GM19099 (cell line): ENCODE measurements at regions not wholly inside any gene's neighbourhood (a gene's known extent, or its start where the extent isn't known, plus 50 kb on each side); places are given as distances from the start of the nearest gene placed in this dataset.

Experiments used
- POLR2A ChIP-seq: IDR thresholded peaks from 3 replicates; pipeline ENCODE4 v1.6.1; 2011; ENCODE audit warnings: low read depth; ENCODE audit not compliant: insufficient read length; ENCODE audit errors: extremely low read depth

GRCh38 chr2:104945866-104946265 lies 92.0 kb downstream of the POU3F3 start:
- TF ChIP-seq POLR2A, result no peak

GRCh38 chr2:104952976-104953375 lies 84.9 kb upstream of the MRPS9 start:
- TF ChIP-seq POLR2A, result no peak

GRCh38 chr2:104965900-104966299 lies 72.0 kb upstream of the MRPS9 start:
- no peak for TF ChIP-seq POLR2A

- TF ChIP-seq POLR2A, result no peak
Measured at GRCh38 chr2:104969564-104969963, 68.3 kb upstream of the MRPS9 start.

GRCh38 chr2:104975371-104975770 lies 62.5 kb upstream of the MRPS9 start:
- no peak for TF ChIP-seq POLR2A

- TF ChIP-seq POLR2A, result no peak
Measured at GRCh38 chr2:104975851-104976250, 62.0 kb upstream of the MRPS9 start.

- peak; percentile 38 for TF ChIP-seq POLR2A
Measured at GRCh38 chr2:104976603-104977120, 61.2 kb upstream of the MRPS9 start.

- TF ChIP-seq POLR2A, result no peak
Measured at GRCh38 chr2:104977958-104978357, 59.9 kb upstream of the MRPS9 start.

GRCh38 chr2:104982111-104982510 lies 55.8 kb upstream of the MRPS9 start:
- TF ChIP-seq POLR2A, result no peak
